ENCODE measurements at regions not wholly inside any gene's neighbourhood (a gene's known extent, or its start where the extent isn't known, plus 50 kb on each side); places are given as distances from the start of the nearest gene placed in this dataset.

- TF ChIP-seq POLR2A (IDR thresholded peaks at IDR 0.05) (no peak), POLR2AphosphoS5 (IDR thresholded peaks at IDR 0.05) (no peak), CTCF (IDR thresholded peaks at IDR 0.05) (no peak), EP300 (IDR thresholded peaks at IDR 0.05) (no peak)
These were observed 293.6 kb downstream of the TDRD3 start for GRCh38 chr13:60690604-60691003.
